ENCODE measurements at regions not wholly inside any gene's neighbourhood (a gene's known extent, or its start where the extent isn't known, plus 50 kb on each side); places are given as distances from the start of the nearest gene placed in this dataset.

GRCh38 chr12:16112612-16113560 lies 164.6 kb downstream of the SLC15A5 start:
- DNase-seq (ENCODE audit: low read depth) = peak; percentile 2
- no peak for TF ChIP-seq CTCF (IDR thresholded peaks at IDR 0.05; ENCODE audit: insufficient read depth, low read depth, low read length)
- no peak overlapping the region for H3K4me3 ChIP-seq (ENCODE audit: low read depth, low read length)

GRCh38 chr12:16112130-16112529 lies 165.4 kb downstream of the SLC15A5 start:
- DNase-seq (ENCODE audit: low read depth) = no peak

GRCh38 chr12:16110596-16110995 lies 166.9 kb downstream of the SLC15A5 start:
- no peak for TF ChIP-seq CTCF (IDR thresholded peaks at IDR 0.05; ENCODE audit: insufficient read depth, low read depth, low read length)
- no peak overlapping the region for H3K4me3 ChIP-seq (ENCODE audit: low read depth, low read length)
- DNase-seq (ENCODE audit: low read depth) = no peak

More at GRCh38 chr12:16112130-16112529, 165.4 kb downstream of the SLC15A5 start:
- no peak overlapping the region for H3K4me3 ChIP-seq (ENCODE audit: low read depth, low read length)
- no peak for TF ChIP-seq CTCF (IDR thresholded peaks at IDR 0.05; ENCODE audit: insufficient read depth, low read depth, low read length)

- no peak for TF ChIP-seq CTCF (IDR thresholded peaks at IDR 0.05; ENCODE audit: insufficient read depth, low read depth, low read length)
- no peak overlapping the region for H3K4me3 ChIP-seq (ENCODE audit: low read depth, low read length)
Measured at GRCh38 chr12:16103851-16104250, 173.6 kb downstream of the SLC15A5 start.

GRCh38 chr12:16100206-16100605 lies 177.3 kb downstream of the SLC15A5 start:
- DNase-seq (ENCODE audit: low read depth) = no peak
- no peak overlapping the region for H3K4me3 ChIP-seq (ENCODE audit: low read depth, low read length)
- no peak for TF ChIP-seq CTCF (IDR thresholded peaks at IDR 0.05; ENCODE audit: insufficient read depth, low read depth, low read length)

More at GRCh38 chr12:16103851-16104250, 173.6 kb downstream of the SLC15A5 start:
- no peak for DNase-seq (ENCODE audit: low read depth)

GRCh38 chr12:16096273-16096849 lies 181.1 kb downstream of the SLC15A5 start:
- no peak overlapping the region for H3K4me3 ChIP-seq (ENCODE audit: low read depth, low read length)
- TF ChIP-seq CTCF (IDR thresholded peaks at IDR 0.05; ENCODE audit: insufficient read depth, low read depth, low read length) = no peak
- DNase-seq (ENCODE audit: low read depth) = no peak

Data from fibroblast of villous mesenchyme (primary cell).